ENCODE measurements at regions not wholly inside any gene's neighbourhood (a gene's known extent, or its start where the extent isn't known, plus 50 kb on each side); places are given as distances from the start of the nearest gene placed in this dataset.

DNA sequence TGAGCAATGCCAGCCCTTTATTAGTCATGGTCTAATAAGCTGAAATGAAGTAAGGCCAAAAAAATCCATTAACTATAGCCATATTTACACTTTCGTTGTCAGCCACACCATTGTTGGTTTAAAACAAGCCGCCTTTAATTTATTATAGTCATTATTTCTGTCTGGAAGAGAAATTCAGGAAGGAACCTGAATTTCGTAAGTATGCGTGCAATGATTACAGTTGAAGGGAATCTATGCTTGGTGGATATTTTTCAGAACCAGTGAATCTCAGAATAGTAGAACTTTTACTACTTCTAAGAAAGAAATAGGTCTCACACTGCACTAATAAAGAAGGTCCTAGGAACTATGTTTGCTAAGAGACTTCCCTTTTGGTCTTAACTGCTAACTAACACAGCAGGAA, 59.1 kb downstream of the FAM43A start:
- intact Hi-C loops (cut with DNase I; ENCODE audit: low total_unique reads): no loop called here
- TF ChIP-seq POLR2A (IDR thresholded peaks at IDR 0.05) (no peak), POLR2AphosphoS5 (IDR thresholded peaks at IDR 0.05) (no peak)
- TF ChIP-seq, protein P1, sequence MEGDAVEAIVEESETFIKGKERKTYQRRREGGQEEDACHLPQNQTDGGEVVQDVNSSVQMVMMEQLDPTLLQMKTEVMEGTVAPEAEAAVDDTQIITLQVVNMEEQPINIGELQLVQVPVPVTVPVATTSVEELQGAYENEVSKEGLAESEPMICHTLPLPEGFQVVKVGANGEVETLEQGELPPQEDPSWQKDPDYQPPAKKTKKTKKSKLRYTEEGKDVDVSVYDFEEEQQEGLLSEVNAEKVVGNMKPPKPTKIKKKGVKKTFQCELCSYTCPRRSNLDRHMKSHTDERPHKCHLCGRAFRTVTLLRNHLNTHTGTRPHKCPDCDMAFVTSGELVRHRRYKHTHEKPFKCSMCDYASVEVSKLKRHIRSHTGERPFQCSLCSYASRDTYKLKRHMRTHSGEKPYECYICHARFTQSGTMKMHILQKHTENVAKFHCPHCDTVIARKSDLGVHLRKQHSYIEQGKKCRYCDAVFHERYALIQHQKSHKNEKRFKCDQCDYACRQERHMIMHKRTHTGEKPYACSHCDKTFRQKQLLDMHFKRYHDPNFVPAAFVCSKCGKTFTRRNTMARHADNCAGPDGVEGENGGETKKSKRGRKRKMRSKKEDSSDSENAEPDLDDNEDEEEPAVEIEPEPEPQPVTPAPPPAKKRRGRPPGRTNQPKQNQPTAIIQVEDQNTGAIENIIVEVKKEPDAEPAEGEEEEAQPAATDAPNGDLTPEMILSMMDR (IDR thresholded peaks at IDR 0.05): no peak
- no peaks in the 10 kb centered on the region for H3K36me3 ChIP-seq

DNA sequence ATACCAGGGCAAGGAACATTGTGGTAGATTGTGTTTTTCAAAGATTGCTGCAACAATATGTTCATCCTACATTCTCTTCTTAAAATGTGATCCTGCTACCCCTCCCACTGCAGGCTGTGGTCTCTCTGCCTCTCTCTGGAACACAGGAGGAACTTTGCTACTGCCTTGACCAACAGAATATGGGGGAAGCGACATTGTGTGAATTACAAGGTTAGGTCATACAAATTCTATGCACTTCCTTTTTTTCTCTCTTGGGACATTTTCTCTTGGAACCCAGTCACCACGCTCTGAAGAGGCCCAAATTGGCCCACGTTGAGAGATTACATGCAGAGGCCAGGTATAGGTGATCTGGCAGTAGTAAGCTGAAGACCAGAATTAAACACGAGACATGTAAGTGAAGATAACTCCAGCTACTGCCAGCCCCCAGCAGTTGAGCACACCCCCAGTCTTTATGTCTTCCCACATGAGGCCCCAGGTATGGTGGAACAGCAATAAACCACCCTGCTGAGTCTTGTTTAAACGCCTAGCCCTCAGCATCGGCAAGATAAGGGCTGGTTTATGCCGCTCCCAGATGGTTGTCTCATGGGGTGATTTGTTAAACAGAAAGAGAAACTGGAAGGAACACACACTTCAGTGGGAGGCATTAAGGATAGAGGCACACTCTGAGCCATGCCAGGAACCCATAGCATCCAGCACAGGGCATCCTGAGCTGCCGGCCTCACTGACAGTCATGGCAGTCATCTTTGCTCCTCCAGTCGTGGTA, 59.9 kb downstream of the FAM43A start:
- H3K9me3 ChIP-seq: no peaks in the 10 kb centered on the region
- H3K27me3 ChIP-seq: no peaks in the 10 kb centered on the region
- no peak overlapping the region for H3K27ac ChIP-seq
- no peak overlapping the region for H3K4me3 ChIP-seq
- no peaks in the 10 kb centered on the region for H3K4me1 ChIP-seq
- no peak for DNase-seq (ENCODE audit: low spot score in 2 of 2)
- intact Hi-C loops (cut with DNase I; ENCODE audit: low total_unique reads): no loop called here
- no peaks in the 10 kb centered on the region for H3K36me3 ChIP-seq
- TF ChIP-seq, protein P1 (IDR thresholded peaks at IDR 0.05): no peak
- no peak for TF ChIP-seq POLR2AphosphoS5 (IDR thresholded peaks at IDR 0.05)

More for the DNA sequence above, 59.1 kb downstream of the FAM43A start:
- no peak for DNase-seq (ENCODE audit: low spot score in 2 of 2)
- Histone ChIP-seq H3K4me1 (no peaks in the 10 kb centered on the region), H3K27ac (no peak overlapping the region), H3K9me3 (no peaks in the 10 kb centered on the region), H3K27me3 (no peaks in the 10 kb centered on the region), H3K4me3 (no peak overlapping the region)

DNA sequence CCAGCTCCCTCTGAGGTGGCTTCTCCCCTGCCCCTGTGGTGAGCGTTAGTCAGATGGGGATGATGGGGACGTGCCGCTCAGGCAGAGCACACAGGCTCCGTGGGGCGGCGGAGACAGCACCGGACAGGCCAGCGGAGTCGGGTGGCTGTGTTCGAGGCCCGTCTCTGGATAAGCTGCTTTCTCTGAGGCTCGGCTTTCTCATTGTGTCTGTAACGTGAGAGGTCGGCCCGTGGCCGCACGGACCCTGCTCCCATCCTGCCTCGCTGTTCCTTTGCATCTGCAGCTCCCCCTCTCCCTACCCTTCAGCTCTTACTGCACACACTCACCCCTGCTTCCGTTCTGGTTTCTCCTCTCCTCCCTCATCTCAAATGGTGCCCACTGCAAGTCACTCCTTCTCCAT, 62.5 kb downstream of the FAM43A start:
- no peak overlapping the region for H3K27ac ChIP-seq
- H3K36me3 ChIP-seq: no peaks in the 10 kb centered on the region
- DNase-seq (ENCODE audit: low spot score in 2 of 2): no peak
- H3K9me3 ChIP-seq: no peaks in the 10 kb centered on the region
- H3K4me3 ChIP-seq: no peak overlapping the region
- intact Hi-C loops (cut with DNase I; ENCODE audit: low total_unique reads): no loop called here
- no peak for TF ChIP-seq POLR2A (IDR thresholded peaks at IDR 0.05)
- no peaks in the 10 kb centered on the region for H3K27me3 ChIP-seq
- no peaks in the 10 kb centered on the region for H3K4me1 ChIP-seq

DNA sequence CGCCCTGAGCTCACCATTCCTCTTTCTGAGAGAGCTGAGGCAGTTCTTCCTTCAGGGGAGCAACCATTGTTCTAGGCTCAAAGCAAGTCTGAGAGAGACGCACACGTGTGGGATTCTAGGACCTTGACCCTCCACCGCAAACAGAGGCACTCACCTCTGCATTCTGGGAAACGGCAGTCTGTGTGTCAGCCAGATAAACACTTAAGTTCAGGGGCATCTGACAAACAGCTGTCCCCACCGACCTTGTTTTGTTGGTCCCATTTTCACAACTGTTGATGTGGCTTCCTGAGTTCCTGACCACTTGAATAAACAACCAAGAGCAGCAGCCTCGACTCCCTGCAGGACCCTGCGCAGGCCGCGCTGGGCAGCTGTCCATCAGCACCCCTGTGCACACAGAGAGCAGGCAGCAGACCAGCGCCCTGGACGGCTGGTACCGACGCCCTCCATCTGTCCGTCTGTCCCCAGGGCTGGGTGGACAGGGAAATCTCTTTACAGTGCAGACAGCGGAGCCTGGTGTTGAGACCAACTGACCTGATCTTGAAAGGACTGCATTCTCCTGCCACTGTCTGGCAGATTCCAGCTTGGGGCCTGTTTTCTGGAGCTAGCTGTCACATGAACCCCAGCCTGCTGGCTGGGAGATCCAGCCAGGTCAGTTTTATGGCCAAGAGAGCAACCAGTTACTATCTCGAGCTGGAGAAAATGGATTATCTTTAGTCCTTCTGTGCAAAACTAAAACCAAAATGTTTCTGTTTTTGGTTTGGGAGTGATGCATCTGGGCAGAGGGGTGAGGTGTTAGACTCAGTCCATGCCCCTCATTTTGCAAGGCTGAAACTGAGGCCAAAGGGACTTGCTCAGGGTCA, 64.2 kb downstream of the FAM43A start:
- H3K4me1 ChIP-seq: no peaks in the 10 kb centered on the region
- TF ChIP-seq POLR2A (IDR thresholded peaks at IDR 0.05) (no peak), POLR2AphosphoS5 (IDR thresholded peaks at IDR 0.05) (no peak)
- TF ChIP-seq, protein P1 (IDR thresholded peaks at IDR 0.05): no peak
- no peaks in the 10 kb centered on the region for H3K9me3 ChIP-seq
- H3K4me3 ChIP-seq: no peak overlapping the region
- intact Hi-C loops (cut with DNase I; ENCODE audit: low total_unique reads): no loop called here
- no peaks in the 10 kb centered on the region for H3K27me3 ChIP-seq
- DNase-seq (ENCODE audit: low spot score in 2 of 2): no peak
- no peaks in the 10 kb centered on the region for H3K36me3 ChIP-seq
- H3K27ac ChIP-seq: peak overlapping the region in 1 of 2 donors; percentile 7

DNA sequence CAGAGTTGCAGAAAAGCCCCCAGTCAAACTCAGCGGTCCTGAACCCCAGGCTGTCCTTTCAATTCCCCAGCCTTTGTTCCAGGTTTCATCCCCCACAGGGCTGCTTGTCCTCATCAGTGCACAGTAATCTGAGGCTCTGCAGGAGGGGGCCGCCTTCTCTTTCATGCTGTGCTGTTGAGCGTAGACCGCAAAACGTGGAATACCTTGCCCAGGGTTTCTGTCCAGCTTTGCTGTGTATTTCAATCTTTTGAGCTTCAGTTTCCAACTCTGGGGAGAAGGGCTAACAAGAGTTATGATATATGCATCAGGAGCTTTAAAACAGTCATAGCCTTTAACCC, 64.8 kb downstream of the FAM43A start:
- Histone ChIP-seq H3K27me3 (no peaks in the 10 kb centered on the region), H3K36me3 (no peaks in the 10 kb centered on the region), H3K9me3 (no peaks in the 10 kb centered on the region), H3K4me3 (no peak overlapping the region), H3K4me1 (no peaks in the 10 kb centered on the region), H3K27ac (no peak overlapping the region)
- intact Hi-C loops (cut with DNase I; ENCODE audit: low total_unique reads): no loop called here
- TF ChIP-seq, protein P1 (IDR thresholded peaks at IDR 0.05): no peak
- TF ChIP-seq POLR2AphosphoS5 (IDR thresholded peaks at IDR 0.05) (no peak), POLR2A (IDR thresholded peaks at IDR 0.05) (no peak)
- no peak for DNase-seq (ENCODE audit: low spot score in 2 of 2)
